ENCODE measurements at regions not wholly inside any gene's neighbourhood (a gene's known extent, or its start where the extent isn't known, plus 50 kb on each side); places are given as distances from the start of the nearest gene placed in this dataset.

DNA sequence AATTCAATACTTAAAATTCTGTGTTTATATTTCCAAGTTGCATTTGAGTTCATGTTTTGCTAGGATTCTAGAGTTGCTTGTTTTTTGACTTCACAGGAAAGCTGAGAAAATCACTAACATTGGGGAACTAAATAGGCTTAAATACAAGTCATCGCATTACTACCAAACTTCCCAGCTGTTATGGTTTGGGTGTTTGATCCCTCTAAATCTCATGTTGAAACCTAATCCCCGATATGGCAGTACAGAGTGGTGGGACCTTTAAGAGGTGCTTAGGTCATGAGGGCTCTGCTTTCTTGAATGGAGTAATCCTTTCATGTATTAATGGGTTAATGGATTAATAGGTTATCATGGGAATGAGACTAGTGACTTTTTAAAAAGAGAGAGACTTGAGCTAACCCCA lies 77.2 kb upstream of the ARPP21 start:
- TF ChIP-seq, protein P1, sequence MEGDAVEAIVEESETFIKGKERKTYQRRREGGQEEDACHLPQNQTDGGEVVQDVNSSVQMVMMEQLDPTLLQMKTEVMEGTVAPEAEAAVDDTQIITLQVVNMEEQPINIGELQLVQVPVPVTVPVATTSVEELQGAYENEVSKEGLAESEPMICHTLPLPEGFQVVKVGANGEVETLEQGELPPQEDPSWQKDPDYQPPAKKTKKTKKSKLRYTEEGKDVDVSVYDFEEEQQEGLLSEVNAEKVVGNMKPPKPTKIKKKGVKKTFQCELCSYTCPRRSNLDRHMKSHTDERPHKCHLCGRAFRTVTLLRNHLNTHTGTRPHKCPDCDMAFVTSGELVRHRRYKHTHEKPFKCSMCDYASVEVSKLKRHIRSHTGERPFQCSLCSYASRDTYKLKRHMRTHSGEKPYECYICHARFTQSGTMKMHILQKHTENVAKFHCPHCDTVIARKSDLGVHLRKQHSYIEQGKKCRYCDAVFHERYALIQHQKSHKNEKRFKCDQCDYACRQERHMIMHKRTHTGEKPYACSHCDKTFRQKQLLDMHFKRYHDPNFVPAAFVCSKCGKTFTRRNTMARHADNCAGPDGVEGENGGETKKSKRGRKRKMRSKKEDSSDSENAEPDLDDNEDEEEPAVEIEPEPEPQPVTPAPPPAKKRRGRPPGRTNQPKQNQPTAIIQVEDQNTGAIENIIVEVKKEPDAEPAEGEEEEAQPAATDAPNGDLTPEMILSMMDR (optimal IDR thresholded peaks at IDR 0.05 in 1 of 3, IDR thresholded peaks at IDR 0.05 in 1 of 3, conservative IDR thresholded peaks at IDR 0.05 in 1 of 3; ENCODE audit: extremely low read depth in 1 of 3, insufficient read depth in 2 of 3, low read length in 3 of 3) = no peak
- no peak for TF ChIP-seq EZH2 (IDR thresholded peaks at IDR 0.05; ENCODE audit: low read length)

Data from keratinocyte (primary cell).